ENCODE measurements at regions not wholly inside any gene's neighbourhood (a gene's known extent, or its start where the extent isn't known, plus 50 kb on each side); places are given as distances from the start of the nearest gene placed in this dataset.

DNA sequence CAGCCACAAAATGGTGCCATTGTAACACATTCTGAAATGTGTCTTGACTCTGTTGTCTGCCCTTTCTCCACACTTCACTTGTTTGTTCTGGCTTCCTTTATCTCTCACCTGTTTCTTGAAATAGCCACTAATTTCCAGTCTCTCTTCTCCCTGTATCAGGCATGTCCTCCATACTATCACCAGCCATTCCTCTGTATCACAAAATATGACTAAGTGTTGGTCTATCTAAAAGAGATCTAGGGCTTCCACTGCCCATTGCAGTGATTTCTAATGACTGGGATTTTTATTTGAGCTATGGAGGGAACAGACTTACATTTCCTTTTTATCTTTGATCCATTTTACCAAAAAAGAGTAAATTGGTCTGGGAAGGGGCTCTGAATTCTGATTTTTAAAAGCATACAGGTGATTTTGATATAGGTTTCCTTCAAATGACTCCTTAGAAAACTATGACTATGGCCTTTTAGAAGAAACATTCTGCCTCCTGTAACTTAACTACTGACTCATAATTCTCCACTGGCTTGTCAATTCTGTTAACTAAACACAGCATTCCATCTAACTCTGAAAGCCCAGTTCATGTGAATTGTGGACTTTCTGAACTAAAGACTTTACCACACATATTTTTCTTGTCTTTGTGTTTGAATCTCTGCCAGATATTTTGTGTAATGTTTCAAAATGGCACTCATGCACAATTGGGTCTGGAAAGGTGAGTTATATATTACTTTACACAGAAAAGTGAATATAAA is 1121.4 kb downstream of the XPNPEP1 start:
- POLR2A ChIA-PET (ENCODE audit: partially characterized antibody) = no interaction called here
- no peaks in the 10 kb centered on the region for H3K36me3 ChIP-seq (ENCODE audit: insufficient read depth, low read length)
- Mint-ChIP-seq H3K4me3 (no peak overlapping the region), H3K36me3 (no peaks in the 10 kb centered on the region), H3K4me1 (no peaks in the 10 kb centered on the region), H3K27me3 (no peaks in the 10 kb centered on the region), H3K27ac (no peak overlapping the region), H3K9me3 (peaks cover 2 to 18% (median 7%) of the 10 kb centered on the region in 8 donors)
- no peak overlapping the region for H3K27ac ChIP-seq (ENCODE audit: low read depth, low read length)
- H3K4me1 ChIP-seq (ENCODE audit: insufficient read depth, low read length) = no peaks in the 10 kb centered on the region
- intact Hi-C loops (cut with micrococcal nuclease) = no loop called here
- no peak overlapping the region for H3K4me3 ChIP-seq (ENCODE audit: low read length in 2 of 2)
- no peaks in the 10 kb centered on the region for H3K9me3 ChIP-seq (ENCODE audit: control insufficient read depth in 1 of 2, low read length in 2 of 2)
- CTCF ChIA-PET (ENCODE audit: partially characterized antibody) = no interaction called here
- DNase-seq = no peak
- no peaks in the 10 kb centered on the region for H3K27me3 ChIP-seq (ENCODE audit: insufficient read depth, low read length)

DNA sequence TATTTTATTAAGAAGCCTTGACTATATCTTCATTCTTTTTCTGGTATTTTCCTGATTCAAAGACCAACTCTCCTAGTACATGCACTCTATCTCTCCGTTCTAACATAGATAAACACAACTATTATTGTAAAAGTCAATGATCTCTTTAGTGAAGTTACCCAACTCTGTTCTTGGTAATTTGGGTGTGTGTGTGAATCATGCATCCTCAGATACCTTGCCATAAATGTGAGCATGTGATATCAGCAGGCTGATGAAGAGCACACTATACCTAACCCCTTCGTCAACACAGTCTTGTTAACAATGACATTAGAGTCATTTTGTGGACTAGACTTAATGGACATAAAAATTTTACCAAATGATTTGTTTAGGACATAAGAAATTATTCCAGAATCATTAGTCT is 1122.1 kb downstream of the XPNPEP1 start:
- no peaks in the 10 kb centered on the region for H3K4me1 ChIP-seq (ENCODE audit: insufficient read depth, low read length)
- no peaks in the 10 kb centered on the region for H3K36me3 ChIP-seq (ENCODE audit: insufficient read depth, low read length)
- no peak for DNase-seq
- no peaks in the 10 kb centered on the region for H3K36me3 Mint-ChIP-seq
- intact Hi-C loops (cut with micrococcal nuclease) = no loop called here
- no peak overlapping the region for H3K4me3 Mint-ChIP-seq
- H3K4me1 Mint-ChIP-seq = no peaks in the 10 kb centered on the region
- no peak overlapping the region for H3K27ac ChIP-seq (ENCODE audit: low read depth, low read length)
- POLR2A ChIA-PET (ENCODE audit: partially characterized antibody) = no interaction called here
- H3K9me3 ChIP-seq (ENCODE audit: control insufficient read depth in 1 of 2, low read length in 2 of 2) = no peaks in the 10 kb centered on the region
- H3K27ac Mint-ChIP-seq = no peak overlapping the region
- H3K27me3 ChIP-seq (ENCODE audit: insufficient read depth, low read length) = no peaks in the 10 kb centered on the region
- CTCF ChIA-PET (ENCODE audit: partially characterized antibody) = no interaction called here
- H3K9me3 Mint-ChIP-seq = peaks cover 2 to 18% (median 8%) of the 10 kb centered on the region in 8 donors
- no peak overlapping the region for H3K4me3 ChIP-seq (ENCODE audit: low read length in 2 of 2)
- no peaks in the 10 kb centered on the region for H3K27me3 Mint-ChIP-seq

DNA sequence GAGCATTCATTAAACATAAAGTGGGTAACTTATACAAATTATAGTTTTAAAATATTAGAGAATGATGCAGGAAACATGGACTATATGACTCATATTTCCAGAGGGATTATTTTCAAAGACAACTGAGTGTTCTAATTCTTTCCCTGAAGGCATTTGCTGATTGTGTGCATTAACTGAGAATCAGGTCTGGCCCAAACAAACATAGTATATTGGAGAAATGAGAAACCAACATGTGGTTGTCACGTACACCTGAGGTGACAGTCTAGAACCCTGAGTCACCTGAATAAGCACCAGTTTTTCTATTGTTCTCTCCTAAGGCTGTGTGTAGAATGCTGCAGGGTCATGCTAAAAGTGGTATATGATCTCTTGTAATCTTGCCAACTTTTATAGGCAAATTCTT is 1125.7 kb downstream of the XPNPEP1 start:
- intact Hi-C loops (cut with micrococcal nuclease) = no loop called here
- CTCF ChIA-PET (ENCODE audit: partially characterized antibody) = no interaction called here

DNA sequence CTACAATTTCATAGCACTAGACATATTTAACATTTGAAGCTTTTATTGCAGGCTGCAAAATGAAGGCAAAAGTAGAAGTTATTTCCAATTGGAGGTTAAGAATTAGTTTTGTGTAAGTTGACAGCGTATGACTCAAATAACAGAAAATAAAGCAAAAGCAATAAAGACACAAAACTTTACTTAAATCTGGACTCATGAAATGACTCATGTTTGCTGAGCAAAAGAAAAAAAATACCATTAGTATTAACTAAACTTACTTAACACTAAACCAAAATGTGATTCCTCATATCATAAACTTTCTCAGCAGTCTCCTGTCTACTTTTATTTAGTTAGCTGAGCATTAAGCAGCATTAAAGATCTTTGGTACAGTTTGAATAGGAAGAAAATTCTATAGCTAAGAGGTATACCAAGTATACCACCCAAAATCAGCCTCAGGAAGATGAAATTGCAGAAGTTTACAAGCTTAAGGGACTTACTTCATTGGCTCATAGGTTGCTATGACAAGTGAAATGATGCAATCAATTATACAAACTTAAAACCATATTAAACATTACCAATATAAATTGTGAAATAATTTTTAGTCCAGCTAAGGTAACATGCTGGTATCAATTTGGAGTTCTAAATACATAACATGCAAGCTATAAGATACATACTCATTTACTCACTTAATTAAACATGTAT is 1131.4 kb downstream of the XPNPEP1 start:
- Histone ChIP-seq H3K27me3 (ENCODE audit: insufficient read depth, low read length) (no peaks in the 10 kb centered on the region), H3K36me3 (ENCODE audit: insufficient read depth, low read length) (no peaks in the 10 kb centered on the region), H3K4me1 (ENCODE audit: insufficient read depth, low read length) (no peaks in the 10 kb centered on the region), H3K9me3 (ENCODE audit: control insufficient read depth in 1 of 2, low read length in 2 of 2) (no peaks in the 10 kb centered on the region), H3K27ac (ENCODE audit: low read depth, low read length) (no peak overlapping the region), H3K4me3 (ENCODE audit: low read length in 2 of 2) (no peak overlapping the region)
- POLR2A ChIA-PET (ENCODE audit: partially characterized antibody) = no interaction called here
- peaks cover 7 to 17% (median 11%) of the 10 kb centered on the region in 8 donors for H3K9me3 Mint-ChIP-seq
- H3K4me1 Mint-ChIP-seq = no peaks in the 10 kb centered on the region
- no peak for DNase-seq
- intact Hi-C loops (cut with micrococcal nuclease) = no loop called here
- no peaks in the 10 kb centered on the region for H3K27me3 Mint-ChIP-seq
- H3K4me3 Mint-ChIP-seq = no peak overlapping the region
- H3K27ac Mint-ChIP-seq = no peak overlapping the region
- H3K36me3 Mint-ChIP-seq = no peaks in the 10 kb centered on the region
- CTCF ChIA-PET (ENCODE audit: partially characterized antibody) = no interaction called here

More for the DNA sequence above, 1125.7 kb downstream of the XPNPEP1 start:
- POLR2A ChIA-PET (ENCODE audit: partially characterized antibody) = no interaction called here
- Mint-ChIP-seq H3K4me3 (no peak overlapping the region), H3K4me1 (no peaks in the 10 kb centered on the region), H3K9me3 (peaks cover 4 to 16% (median 11%) of the 10 kb centered on the region in 8 donors), H3K27me3 (no peaks in the 10 kb centered on the region), H3K27ac (no peak overlapping the region), H3K36me3 (no peaks in the 10 kb centered on the region)
- Histone ChIP-seq H3K4me1 (ENCODE audit: insufficient read depth, low read length) (no peaks in the 10 kb centered on the region), H3K4me3 (ENCODE audit: low read length in 2 of 2) (no peak overlapping the region), H3K27me3 (ENCODE audit: insufficient read depth, low read length) (no peaks in the 10 kb centered on the region), H3K27ac (ENCODE audit: low read depth, low read length) (no peak overlapping the region), H3K36me3 (ENCODE audit: insufficient read depth, low read length) (no peaks in the 10 kb centered on the region), H3K9me3 (ENCODE audit: control insufficient read depth in 1 of 2, low read length in 2 of 2) (no peaks in the 10 kb centered on the region)
- DNase-seq = no peak

DNA sequence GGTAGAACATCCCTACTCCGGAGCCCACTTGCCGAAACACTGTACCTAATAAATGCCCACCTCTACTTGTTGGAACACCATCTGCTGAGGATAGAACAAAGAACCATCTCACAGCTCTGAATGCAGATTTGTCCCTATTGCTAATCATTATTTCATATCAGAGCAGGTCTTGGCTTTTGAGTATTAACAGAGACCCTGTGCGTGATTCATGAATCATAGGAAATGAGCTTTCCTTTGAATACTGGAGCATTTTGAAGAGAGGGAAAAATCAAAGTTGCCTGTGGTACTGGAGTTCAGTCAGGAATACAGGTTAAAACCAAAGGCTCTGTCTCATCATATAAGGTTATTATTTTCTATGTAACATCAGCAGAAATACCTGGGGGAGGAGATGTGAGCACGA is 1132.3 kb downstream of the XPNPEP1 start:
- no peak overlapping the region for H3K4me3 ChIP-seq (ENCODE audit: low read length in 2 of 2)
- no peak overlapping the region for H3K4me3 Mint-ChIP-seq
- no peaks in the 10 kb centered on the region for H3K27me3 Mint-ChIP-seq
- POLR2A ChIA-PET (ENCODE audit: partially characterized antibody) = no interaction called here
- intact Hi-C loops (cut with micrococcal nuclease) = no loop called here
- no peak for DNase-seq
- H3K36me3 Mint-ChIP-seq = no peaks in the 10 kb centered on the region
- no peaks in the 10 kb centered on the region for H3K4me1 ChIP-seq (ENCODE audit: insufficient read depth, low read length)
- H3K36me3 ChIP-seq (ENCODE audit: insufficient read depth, low read length) = no peaks in the 10 kb centered on the region
- no peak overlapping the region for H3K27ac ChIP-seq (ENCODE audit: low read depth, low read length)
- no peaks in the 10 kb centered on the region for H3K9me3 ChIP-seq (ENCODE audit: control insufficient read depth in 1 of 2, low read length in 2 of 2)
- H3K9me3 Mint-ChIP-seq = peaks cover 3 to 17% (median 9%) of the 10 kb centered on the region in 8 donors
- H3K4me1 Mint-ChIP-seq = no peaks in the 10 kb centered on the region
- H3K27me3 ChIP-seq (ENCODE audit: insufficient read depth, low read length) = no peaks in the 10 kb centered on the region
- H3K27ac Mint-ChIP-seq = no peak overlapping the region
- CTCF ChIA-PET (ENCODE audit: partially characterized antibody) = no interaction called here

DNA sequence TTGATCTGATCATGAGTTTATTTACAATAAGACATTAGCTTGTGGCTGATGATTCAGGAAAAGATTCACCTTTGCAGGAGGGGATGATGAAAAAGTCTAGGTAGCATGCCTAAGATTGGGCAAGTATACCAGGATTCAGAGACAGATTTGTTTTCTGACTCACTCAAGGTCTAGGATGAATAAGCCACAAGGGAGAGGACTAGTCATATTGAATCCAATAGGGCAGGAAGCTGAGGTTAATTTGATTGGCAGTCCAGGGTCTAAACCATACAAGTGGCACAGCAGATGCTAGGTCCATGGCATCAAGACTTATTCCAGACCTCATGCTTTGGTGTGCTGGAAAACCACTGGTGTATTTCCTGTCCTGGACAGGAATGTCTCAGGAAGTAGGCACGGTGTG is 1133.4 kb downstream of the XPNPEP1 start:
- Histone ChIP-seq H3K4me3 (ENCODE audit: low read length in 2 of 2) (no peak overlapping the region), H3K4me1 (ENCODE audit: insufficient read depth, low read length) (no peaks in the 10 kb centered on the region), H3K27me3 (ENCODE audit: insufficient read depth, low read length) (no peaks in the 10 kb centered on the region), H3K36me3 (ENCODE audit: insufficient read depth, low read length) (no peaks in the 10 kb centered on the region), H3K9me3 (ENCODE audit: control insufficient read depth in 1 of 2, low read length in 2 of 2) (no peaks in the 10 kb centered on the region), H3K27ac (ENCODE audit: low read depth, low read length) (no peak overlapping the region)
- H3K9me3 Mint-ChIP-seq = peaks cover 4 to 21% (median 9%) of the 10 kb centered on the region in 8 donors
- no peaks in the 10 kb centered on the region for H3K36me3 Mint-ChIP-seq
- intact Hi-C loops (cut with micrococcal nuclease) = no loop called here
- no peak overlapping the region for H3K4me3 Mint-ChIP-seq
- no peaks in the 10 kb centered on the region for H3K27me3 Mint-ChIP-seq
- POLR2A ChIA-PET (ENCODE audit: partially characterized antibody) = no interaction called here
- CTCF ChIA-PET (ENCODE audit: partially characterized antibody) = no interaction called here
- H3K27ac Mint-ChIP-seq = peak overlapping the region in 1 of 7 donors; percentile 44
- DNase-seq = no peak
- H3K4me1 Mint-ChIP-seq = no peaks in the 10 kb centered on the region

DNA sequence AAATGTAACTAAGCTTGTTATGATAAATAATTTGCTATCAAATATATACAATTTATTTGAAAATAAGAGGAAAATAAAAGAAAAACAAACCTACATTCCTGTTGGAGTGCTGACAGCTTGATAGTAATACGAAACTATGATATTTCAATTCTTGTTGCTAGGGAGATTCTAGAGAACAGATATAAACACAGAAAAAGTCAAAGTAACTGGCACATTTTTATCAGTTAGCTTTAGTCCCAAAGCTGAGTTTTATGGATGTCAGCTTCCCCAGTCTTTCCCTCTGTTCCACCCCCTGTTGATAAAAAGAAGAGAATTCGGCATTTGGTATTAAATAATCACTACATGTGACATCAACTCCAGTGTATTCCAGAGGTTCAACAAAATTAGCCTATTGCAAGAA is 1134.0 kb downstream of the XPNPEP1 start:
- POLR2A ChIA-PET (ENCODE audit: partially characterized antibody) = no interaction called here

More for the DNA sequence above, 1134.0 kb downstream of the XPNPEP1 start:
- Mint-ChIP-seq H3K27me3 (no peaks in the 10 kb centered on the region), H3K36me3 (no peaks in the 10 kb centered on the region), H3K9me3 (peaks cover 4 to 23% (median 10%) of the 10 kb centered on the region in 8 donors), H3K27ac (peak overlapping the region in 1 of 7 donors; percentile 44), H3K4me1 (no peaks in the 10 kb centered on the region), H3K4me3 (no peak overlapping the region)
- H3K4me3 ChIP-seq (ENCODE audit: low read length in 2 of 2) = no peak overlapping the region
- CTCF ChIA-PET (ENCODE audit: partially characterized antibody) = no interaction called here
- intact Hi-C loops (cut with micrococcal nuclease) = no loop called here
- no peak overlapping the region for H3K27ac ChIP-seq (ENCODE audit: low read depth, low read length)
- H3K4me1 ChIP-seq (ENCODE audit: insufficient read depth, low read length) = no peaks in the 10 kb centered on the region
- no peak for DNase-seq
- no peaks in the 10 kb centered on the region for H3K9me3 ChIP-seq (ENCODE audit: control insufficient read depth in 1 of 2, low read length in 2 of 2)
- no peaks in the 10 kb centered on the region for H3K36me3 ChIP-seq (ENCODE audit: insufficient read depth, low read length)
- no peaks in the 10 kb centered on the region for H3K27me3 ChIP-seq (ENCODE audit: insufficient read depth, low read length)
